HepG2 (cell line): ENCODE measurements at regions not wholly inside any gene's neighbourhood (a gene's known extent, or its start where the extent isn't known, plus 50 kb on each side); places are given as distances from the start of the nearest gene placed in this dataset.
"Not testable (repeated sequence)": the region's sequence is repeated elsewhere in the genome, so short reads cannot be mapped to it uniquely, and the experiment has no call there.

Experiments used
- ARID2 ChIP-seq: sonication (generic); formaldehyde crosslinking; IDR thresholded peaks from 2 replicates; pipeline ENCODE4 v1.8.1; 2022; ENCODE audit warnings: mild to moderate bottlenecking, missing genetic modification reagents, borderline replicate concordance
- CTCF ChIP-seq: sonication (generic); formaldehyde crosslinking; IDR thresholded peaks from 2 replicates; pipeline ENCODE4 v1.5.0; 2020; ENCODE audit warnings: mild to moderate bottlenecking, missing genetic modification reagents, moderate library complexity
- JUND ChIP-seq: sonication (generic); formaldehyde crosslinking; IDR thresholded peaks from 2 replicates; pipeline ENCODE4 v1.8.0; 2022; ENCODE audit warnings: mild to moderate bottlenecking, missing genetic modification reagents
- PRDM15 ChIP-seq: sonication (generic); formaldehyde crosslinking; IDR thresholded peaks from 2 replicates; pipeline ENCODE4 v1.4.0; 2020; ENCODE audit warnings: missing genetic modification reagents
- SMC3 ChIP-seq: IDR thresholded peaks from 2 replicates; pipeline ENCODE4 v1.6.1; 2011; ENCODE audit warnings: low read length, improper control_type of control experiment
- SP2 ChIP-seq: sonication (generic); formaldehyde crosslinking; IDR thresholded peaks from 2 replicates; pipeline ENCODE4 v1.5.1; 2020; ENCODE audit warnings: mild to moderate bottlenecking, missing genetic modification reagents
- ZBTB26 ChIP-seq: IDR thresholded peaks from 2 replicates; pipeline ENCODE4 v1.6.1; 2016; ENCODE audit warnings: missing compliant biosample characterization, missing genetic modification reagents, borderline replicate concordance
- ZGPAT ChIP-seq: IDR thresholded peaks from 2 replicates; pipeline ENCODE4 v1.6.1; 2016; ENCODE audit warnings: mild to moderate bottlenecking

- not testable (repeated sequence) for TF ChIP-seq SP2 (CRISPR knock-in tag); CTCF (CRISPR knock-in tag); SMC3; PRDM15 (CRISPR knock-in tag); ZBTB26 (CRISPR knock-in tag); ARID2 (CRISPR knock-in tag); ZGPAT (CRISPR knock-in tag); JUND (CRISPR knock-in tag)
Measured at GRCh38 chr10:55740767-55741166, 620.3 kb downstream of the ZWINT start.
